CD14-positive monocyte (primary cell): ENCODE measurements at regions not wholly inside any gene's neighbourhood (a gene's known extent, or its start where the extent isn't known, plus 50 kb on each side); places are given as distances from the start of the nearest gene placed in this dataset.

Source experiments
- DNase-seq, 3 donors: peaks; one replicate each; pipeline ENCODE4 v3.0.0-alpha.2; 2011 to 2022
- H2AFZ ChIP-seq: 2 replicates; pipeline ENCODE4 v1.6.0; 2012; ENCODE audit warnings: mild to moderate bottlenecking, low read depth, low read length, inconsistent platforms; ENCODE audit not compliant: insufficient read depth, poor library complexity, severe bottlenecking
- H3K27ac ChIP-seq, 2 donors: 1 replicate in 1 of 2; 2 replicates in 1 of 2; pipeline ENCODE4 v1.5.1; 2012 to 2013; ENCODE audit warnings: low read length in 2 of 2, control low read depth in 1 of 2, inconsistent platforms in 1 of 2, low read depth in 1 of 2, mild to moderate bottlenecking in 1 of 2
- H3K27me3 ChIP-seq, 2 donors: one replicate each; pipeline versions ENCODE4 v1.6.0 to v1.6.1; 2011 to 2013; ENCODE audit warnings: low read length in 2 of 2; ENCODE audit not compliant: control insufficient read depth in 2 of 2, insufficient read depth in 2 of 2
- H3K36me3 ChIP-seq, 2 donors: replicated peaks in 1 of 2; 1 replicate in 1 of 2; 2 replicates in 1 of 2; pipeline versions ENCODE4 v1.5.1 to v1.6.1; 2012 to 2013; ENCODE audit warnings: low read length in 2 of 2, control low read depth in 1 of 2, inconsistent platforms in 1 of 2, mild to moderate bottlenecking in 1 of 2; ENCODE audit not compliant: insufficient read depth in 2 of 2, control insufficient read depth in 1 of 2
- H3K4me1 ChIP-seq, 2 donors: 1 replicate in 1 of 2; 2 replicates in 1 of 2; pipeline versions ENCODE4 v1.5.1 to v1.6.1; 2012 to 2013; ENCODE audit warnings: low read length in 2 of 2, control low read depth in 1 of 2, inconsistent platforms in 1 of 2, mild to moderate bottlenecking in 1 of 2, moderate library complexity in 1 of 2; ENCODE audit not compliant: insufficient read depth in 2 of 2, control insufficient read depth in 1 of 2
- H3K4me2 ChIP-seq: replicated peaks from 2 replicates; pipeline ENCODE3; 2012; ENCODE audit warnings: low read length, moderate library complexity, mild to moderate bottlenecking; ENCODE audit not compliant: poor library complexity, severe bottlenecking; ENCODE audit errors: extremely low read depth
- H3K4me3 ChIP-seq, 3 experiments: fragments of 200-600 bp in 1 of 3; sonication (generic) in 1 of 3; replicated peaks in 1 of 3; 1 replicate in 2 of 3; 2 replicates in 1 of 3; pipeline ENCODE4 v1.5.1; 2011 to 2013; ENCODE audit warnings: low read length in 3 of 3, mild to moderate bottlenecking in 3 of 3, control low read depth in 2 of 3, low read depth in 2 of 3, inconsistent platforms in 1 of 3, moderate library complexity in 1 of 3
- H3K79me2 ChIP-seq: 2 replicates; pipeline ENCODE4 v1.6.0; 2012; ENCODE audit warnings: mild to moderate bottlenecking, control low read depth, inconsistent platforms, low read length, moderate library complexity; ENCODE audit not compliant: insufficient read depth
- H3K9ac ChIP-seq: 2 replicates; pipeline ENCODE4 v1.6.0; 2017; ENCODE audit warnings: low read length, mild to moderate bottlenecking; ENCODE audit not compliant: insufficient read depth, poor library complexity, severe bottlenecking
- H3K9me3 ChIP-seq, 2 donors: replicated peaks in 1 of 2; 1 replicate in 1 of 2; 2 replicates in 1 of 2; pipeline versions ENCODE4 v1.5.1 to v1.6.1; 2012 to 2013; ENCODE audit warnings: low read length in 2 of 2, control low read depth in 1 of 2; ENCODE audit not compliant: control insufficient read depth in 1 of 2, insufficient read depth in 1 of 2
- H4K20me1 ChIP-seq: 2 replicates; pipeline ENCODE4 v1.6.0; 2012; ENCODE audit warnings: mild to moderate bottlenecking, low read length, control low read depth, moderate library complexity; ENCODE audit not compliant: insufficient read depth
- H3K27ac Mint-ChIP-seq, 7 donors: one replicate each; pipeline ENCODE4 v1.8.0; 2020; ENCODE audit warnings: mild to moderate bottlenecking in 7 of 7, mixed read lengths in 7 of 7, moderate library complexity in 6 of 7, inconsistent platforms in 2 of 7
- H3K27me3 Mint-ChIP-seq, 3 donors: one replicate each; pipeline ENCODE4 v1.8.0; 2021 to 2022; ENCODE audit warnings: low read depth in 3 of 3, mild to moderate bottlenecking in 3 of 3, mixed read lengths in 3 of 3, moderate library complexity in 3 of 3, inconsistent platforms in 1 of 3
- H3K36me3 Mint-ChIP-seq, 2 donors: one replicate each; pipeline ENCODE4 v1.8.0; 2020; ENCODE audit warnings: mixed read lengths in 2 of 2, inconsistent platforms in 1 of 2, mild to moderate bottlenecking in 1 of 2
- H3K4me1 Mint-ChIP-seq: one replicate; pipeline ENCODE4 v1.8.0; 2020; ENCODE audit warnings: mild to moderate bottlenecking, mixed read lengths
- H3K4me3 Mint-ChIP-seq, 2 donors: one replicate each; pipeline ENCODE4 v1.8.0; 2020; ENCODE audit warnings: mild to moderate bottlenecking in 2 of 2, mixed read lengths in 2 of 2, moderate library complexity in 1 of 2
- H3K9me3 Mint-ChIP-seq, 7 donors: one replicate each; pipeline ENCODE4 v1.8.0; 2020 to 2022; ENCODE audit warnings: mixed read lengths in 7 of 7, mild to moderate bottlenecking in 6 of 7, moderate library complexity in 6 of 7, inconsistent platforms in 2 of 7
- WGBS: methylation state at CpG from one replicate; pipeline ENCODE4 v1.1.5; 2013; ENCODE audit warnings: missing lambda C conversion rate; ENCODE audit not compliant: insufficient coverage; 5-methylcytosine and 5-hydroxymethylcytosine counted together
- intact Hi-C, 2 donors: fragments of 100-400 bp; cut with micrococcal nuclease; formaldehyde crosslinking; loops; one replicate each; pipeline versions ENCODE4 v1.15.0 to v1.15.1; 2023
- TF ChIP-seq, protein P1 (sequence below): fragments of 200-600 bp; IDR thresholded peaks from one replicate; pipeline ENCODE4 v1.8.0; 2022; ENCODE audit warnings: antibody characterized with exemption, mild to moderate bottlenecking

DNA sequence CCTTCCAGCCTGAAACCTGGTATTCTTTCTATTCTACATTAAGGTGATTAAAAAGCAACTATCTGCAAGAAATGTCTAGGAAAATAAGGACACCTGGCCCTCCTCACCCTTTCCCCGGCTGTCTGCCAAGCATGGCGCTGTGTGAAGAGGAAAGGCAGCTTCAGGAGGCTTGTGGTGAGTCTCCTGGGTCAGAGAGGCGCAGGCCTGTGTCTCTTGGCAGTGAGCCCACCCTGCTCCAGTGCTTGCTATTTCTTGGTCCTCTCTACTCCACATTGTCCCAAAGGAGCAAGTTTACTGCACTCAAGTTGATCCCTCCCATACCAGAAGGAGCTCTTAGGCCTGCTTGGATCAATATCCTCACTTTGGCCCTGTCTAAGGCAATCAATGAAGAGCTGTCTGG is 520.7 kb upstream of the B3GAT1 start:
- TF ChIP-seq, protein P1, sequence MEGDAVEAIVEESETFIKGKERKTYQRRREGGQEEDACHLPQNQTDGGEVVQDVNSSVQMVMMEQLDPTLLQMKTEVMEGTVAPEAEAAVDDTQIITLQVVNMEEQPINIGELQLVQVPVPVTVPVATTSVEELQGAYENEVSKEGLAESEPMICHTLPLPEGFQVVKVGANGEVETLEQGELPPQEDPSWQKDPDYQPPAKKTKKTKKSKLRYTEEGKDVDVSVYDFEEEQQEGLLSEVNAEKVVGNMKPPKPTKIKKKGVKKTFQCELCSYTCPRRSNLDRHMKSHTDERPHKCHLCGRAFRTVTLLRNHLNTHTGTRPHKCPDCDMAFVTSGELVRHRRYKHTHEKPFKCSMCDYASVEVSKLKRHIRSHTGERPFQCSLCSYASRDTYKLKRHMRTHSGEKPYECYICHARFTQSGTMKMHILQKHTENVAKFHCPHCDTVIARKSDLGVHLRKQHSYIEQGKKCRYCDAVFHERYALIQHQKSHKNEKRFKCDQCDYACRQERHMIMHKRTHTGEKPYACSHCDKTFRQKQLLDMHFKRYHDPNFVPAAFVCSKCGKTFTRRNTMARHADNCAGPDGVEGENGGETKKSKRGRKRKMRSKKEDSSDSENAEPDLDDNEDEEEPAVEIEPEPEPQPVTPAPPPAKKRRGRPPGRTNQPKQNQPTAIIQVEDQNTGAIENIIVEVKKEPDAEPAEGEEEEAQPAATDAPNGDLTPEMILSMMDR = no peak
- Histone ChIP-seq H3K79me2 (no peaks in the 10 kb centered on the region), H3K36me3 (no peaks in the 10 kb centered on the region), H3K4me2 (no peak overlapping the region), H3K9me3 (peaks cover 0 to 13% of the 10 kb centered on the region in 2 donors), H3K9ac (no peak overlapping the region), H2AFZ (no peak overlapping the region), H3K27ac (no peak overlapping the region), H3K27me3 (no peaks in the 10 kb centered on the region), H4K20me1 (no peaks in the 10 kb centered on the region), H3K4me3 (no peak overlapping the region), H3K4me1 (no peaks in the 10 kb centered on the region)
- DNase-seq = no peak
- Mint-ChIP-seq H3K36me3 (no peaks in the 10 kb centered on the region), H3K4me3 (no peak overlapping the region), H3K27me3 (no peaks in the 10 kb centered on the region), H3K9me3 (peaks cover 0 to 32% (median 15%) of the 10 kb centered on the region in 7 donors), H3K27ac (no peak overlapping the region), H3K4me1 (no peaks in the 10 kb centered on the region)
- intact Hi-C loops = no loop called here
- WGBS = no CpG with 5 or more reads among the region's 3 CpGs

DNA sequence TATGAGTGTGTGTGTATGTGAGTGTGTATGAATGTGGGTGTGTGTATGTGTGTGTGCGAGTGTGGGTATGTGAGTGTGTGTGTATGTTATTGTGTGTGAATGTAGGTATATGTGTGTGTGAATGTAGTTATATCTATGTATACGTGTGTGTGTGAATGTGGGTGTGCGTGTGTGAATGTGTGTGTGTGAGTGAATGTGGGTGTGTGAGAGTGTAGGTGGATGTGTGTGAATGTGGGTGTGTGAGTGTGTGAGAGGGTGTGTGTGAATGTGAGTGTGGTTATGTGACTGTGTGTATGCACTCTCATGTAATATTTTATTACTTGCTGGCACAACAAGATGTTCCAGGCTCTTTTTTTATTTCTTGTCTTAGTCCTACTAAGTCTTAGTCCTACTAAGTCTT is 513.4 kb upstream of the B3GAT1 start:
- H3K27ac ChIP-seq = no peak overlapping the region
- no peak overlapping the region for H3K4me3 ChIP-seq
- H3K36me3 Mint-ChIP-seq = no peaks in the 10 kb centered on the region
- no peaks in the 10 kb centered on the region for H3K79me2 ChIP-seq
- H3K4me1 Mint-ChIP-seq = no peaks in the 10 kb centered on the region
- no peaks in the 10 kb centered on the region for H3K36me3 ChIP-seq
- TF ChIP-seq, protein P1 = no peak
- H3K9me3 ChIP-seq = no peaks in the 10 kb centered on the region
- no peaks in the 10 kb centered on the region for H3K4me1 ChIP-seq
- no peaks in the 10 kb centered on the region for H3K27me3 ChIP-seq
- DNase-seq = no peak
- H4K20me1 ChIP-seq = no peaks in the 10 kb centered on the region
- H3K9me3 Mint-ChIP-seq = peaks cover 2 to 15% (median 7%) of the 10 kb centered on the region in 7 donors
- intact Hi-C loops = no loop called here
- H3K27me3 Mint-ChIP-seq = peaks cover 0 to 5% (median 4%) of the 10 kb centered on the region in 3 donors
- no peak overlapping the region for H3K27ac Mint-ChIP-seq
- 97% methylated on average over 3 of the region's 3 CpGs for WGBS
- no peak overlapping the region for H3K4me3 Mint-ChIP-seq
- no peak overlapping the region for H3K9ac ChIP-seq
- H3K4me2 ChIP-seq = no peak overlapping the region
- no peak overlapping the region for H2AFZ ChIP-seq
